Activated T-helper 17 cell treated with anti-CD3 and anti-CD28 coated beads, Interleukin-2, amount 50 U/mL, for 72 hours (primary cell): ENCODE measurements at regions not wholly inside any gene's neighbourhood (a gene's known extent, or its start where the extent isn't known, plus 50 kb on each side); places are given as distances from the start of the nearest gene placed in this dataset.
"Not testable (repeated sequence)": the region's sequence is repeated elsewhere in the genome, so short reads cannot be mapped to it uniquely, and the experiment has no call there.

Experiments
- ATAC-seq: fragments of 150-1000 bp; cut with Tn5 transposase; replicated peaks from 2 replicates; pipeline ENCODE4 v1.10.0; 2021; ENCODE audit warnings: mild to moderate bottlenecking, moderate library complexity
- H3K27ac Mint-ChIP-seq: one replicate; pipeline ENCODE4 v1.8.0; 2022; ENCODE audit warnings: mixed read lengths
- H3K27me3 Mint-ChIP-seq: one replicate; pipeline ENCODE4 v1.8.0; 2022; ENCODE audit warnings: mixed read lengths
- H3K36me3 Mint-ChIP-seq: one replicate; pipeline ENCODE4 v1.8.0; 2022; ENCODE audit warnings: low read depth, mild to moderate bottlenecking, mixed read lengths
- H3K4me1 Mint-ChIP-seq: one replicate; pipeline ENCODE4 v1.8.0; 2022; ENCODE audit warnings: mixed read lengths
- H3K4me3 Mint-ChIP-seq: one replicate; pipeline ENCODE4 v1.8.0; 2022; ENCODE audit warnings: mild to moderate bottlenecking, mixed read lengths
- H3K9me3 Mint-ChIP-seq: one replicate; pipeline ENCODE4 v1.8.0; 2022; ENCODE audit warnings: mixed read lengths

GRCh38 chr3:153281236-153281997, 119.4 kb downstream of the RAP2B start:
- not testable (repeated sequence) for H3K9me3 Mint-ChIP-seq, H3K27me3 Mint-ChIP-seq, H3K36me3 Mint-ChIP-seq, H3K27ac Mint-ChIP-seq, ATAC-seq, H3K4me3 Mint-ChIP-seq
- peaks cover 12% of the 10 kb centered on the region for H3K4me1 Mint-ChIP-seq

GRCh38 chr3:153282355-153282754, 120.3 kb downstream of the RAP2B start:
- peaks cover 16% of the 10 kb centered on the region for H3K4me1 Mint-ChIP-seq
- H3K36me3 Mint-ChIP-seq, result no peaks in the 10 kb centered on the region
- H3K27ac Mint-ChIP-seq, result no peak overlapping the region
- H3K27me3 Mint-ChIP-seq, result no peaks in the 10 kb centered on the region
- H3K4me3 Mint-ChIP-seq, result no peak overlapping the region
- H3K9me3 Mint-ChIP-seq, result peaks cover 5% of the 10 kb centered on the region
- no peak for ATAC-seq

DNA sequence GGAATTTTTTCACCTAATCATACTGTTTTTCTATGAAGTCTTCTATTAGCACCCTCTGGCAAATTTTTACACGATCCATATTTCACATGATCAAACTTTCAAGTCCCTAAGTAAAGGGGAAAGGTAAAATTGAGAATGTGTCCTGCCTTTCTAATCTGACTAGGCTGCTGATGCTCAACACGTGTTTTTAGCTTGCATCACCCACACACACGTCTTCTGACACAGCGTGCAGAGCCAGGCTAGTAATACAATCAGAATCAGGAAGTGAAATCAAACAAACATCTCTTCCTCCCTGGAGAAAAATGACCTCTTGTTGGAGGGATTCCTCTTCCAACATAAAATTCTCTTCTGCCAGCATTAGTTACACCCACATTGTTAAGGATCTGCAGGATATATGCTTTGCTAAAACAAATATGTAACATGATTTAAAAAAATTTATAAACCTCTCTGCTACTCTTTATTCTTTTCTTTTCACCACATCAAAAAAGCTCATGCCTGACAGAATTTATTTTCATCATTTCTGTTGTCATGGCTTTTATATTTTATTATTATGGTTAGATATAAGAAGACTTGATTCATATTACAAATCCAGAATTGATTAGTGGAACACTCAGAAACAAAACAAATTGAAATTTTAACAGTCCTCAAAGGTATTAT, 122.4 kb downstream of the RAP2B start:
- peak; percentile 70 for ATAC-seq
- Mint-ChIP-seq H3K27me3 (no peaks in the 10 kb centered on the region), H3K27ac (peak overlapping the region; percentile 53), H3K4me3 (peak overlapping the region; percentile 58), H3K4me1 (peaks cover 28% of the 10 kb centered on the region), H3K36me3 (no peaks in the 10 kb centered on the region), H3K9me3 (peaks cover 5% of the 10 kb centered on the region)

- peak overlapping the region; percentile 47 for H3K4me3 Mint-ChIP-seq
- H3K9me3 Mint-ChIP-seq, result peaks cover 5% of the 10 kb centered on the region
- peaks cover 31% of the 10 kb centered on the region for H3K4me1 Mint-ChIP-seq
- no peaks in the 10 kb centered on the region for H3K36me3 Mint-ChIP-seq
- H3K27ac Mint-ChIP-seq, result peak overlapping the region; percentile 79
- no peaks in the 10 kb centered on the region for H3K27me3 Mint-ChIP-seq
- peak; percentile 18 for ATAC-seq
These were observed 123.2 kb downstream of the RAP2B start for GRCh38 chr3:153285194-153285641.

GRCh38 chr3:153285982-153286381, 124.0 kb downstream of the RAP2B start:
- peak; percentile 51 for ATAC-seq
- H3K36me3 Mint-ChIP-seq, result no peaks in the 10 kb centered on the region
- H3K27me3 Mint-ChIP-seq, result no peaks in the 10 kb centered on the region
- H3K9me3 Mint-ChIP-seq, result peaks cover 5% of the 10 kb centered on the region
- H3K4me1 Mint-ChIP-seq, result peaks cover 33% of the 10 kb centered on the region
- H3K4me3 Mint-ChIP-seq, result peak overlapping the region; percentile 47
- peak overlapping the region; percentile 79 for H3K27ac Mint-ChIP-seq

- Mint-ChIP-seq H3K27me3 (no peaks in the 10 kb centered on the region), H3K27ac (peak overlapping the region; percentile 12), H3K4me1 (peaks cover 38% of the 10 kb centered on the region), H3K9me3 (peaks cover 5% of the 10 kb centered on the region), H3K36me3 (no peaks in the 10 kb centered on the region), H3K4me3 (peak overlapping the region; percentile 12)
- ATAC-seq, result peak; percentile 59
These were observed 125.0 kb downstream of the RAP2B start for GRCh38 chr3:153287017-153287416.

GRCh38 chr3:153289334-153289808, 127.3 kb downstream of the RAP2B start:
- H3K4me3 Mint-ChIP-seq, result no peak overlapping the region
- no peaks in the 10 kb centered on the region for H3K27me3 Mint-ChIP-seq
- peaks cover 5% of the 10 kb centered on the region for H3K9me3 Mint-ChIP-seq
- peak overlapping the region; percentile 1 for H3K27ac Mint-ChIP-seq
- H3K4me1 Mint-ChIP-seq, result peaks cover 35% of the 10 kb centered on the region
- peak; percentile 28 for ATAC-seq
- no peaks in the 10 kb centered on the region for H3K36me3 Mint-ChIP-seq

DNA sequence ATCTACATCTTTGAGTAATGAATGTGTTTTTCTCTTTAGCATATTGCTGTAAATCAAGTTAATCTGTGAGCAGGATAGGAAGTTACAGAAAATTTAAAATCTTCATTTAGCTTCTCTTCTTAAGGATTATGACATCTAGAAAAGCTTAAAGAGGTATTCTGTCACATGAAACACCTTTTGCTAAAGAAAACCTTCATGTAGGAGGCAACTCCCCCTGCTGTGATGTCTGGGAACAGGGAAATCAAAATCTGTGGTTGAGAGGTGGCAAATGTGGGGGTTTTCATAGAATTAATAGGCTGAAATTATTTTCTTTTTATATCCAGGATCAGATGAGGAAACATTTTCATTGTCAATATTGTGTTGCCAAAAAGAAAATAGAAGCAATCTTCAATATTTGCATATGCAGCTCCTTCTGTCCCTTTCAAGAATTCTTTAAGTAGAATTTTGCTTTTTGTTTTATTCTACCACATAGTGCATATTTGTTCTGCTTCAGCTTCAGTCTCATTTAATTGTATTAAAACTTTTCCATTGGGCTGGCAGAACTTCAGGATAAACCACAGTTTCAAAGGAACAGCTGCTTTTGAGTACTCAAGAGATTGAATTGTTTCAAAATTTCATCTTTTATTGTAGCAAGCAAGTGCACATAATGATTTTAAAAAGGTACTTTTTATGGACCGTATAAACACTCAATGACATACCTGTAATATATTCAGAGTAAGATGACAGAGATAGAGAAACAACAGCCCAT, 128.4 kb downstream of the RAP2B start:
- ATAC-seq, result no peak
- Mint-ChIP-seq H3K27ac (no peak overlapping the region), H3K4me1 (peaks cover 34% of the 10 kb centered on the region), H3K4me3 (peak overlapping the region; percentile 22), H3K27me3 (no peaks in the 10 kb centered on the region), H3K9me3 (peaks cover 5% of the 10 kb centered on the region), H3K36me3 (no peaks in the 10 kb centered on the region)

DNA sequence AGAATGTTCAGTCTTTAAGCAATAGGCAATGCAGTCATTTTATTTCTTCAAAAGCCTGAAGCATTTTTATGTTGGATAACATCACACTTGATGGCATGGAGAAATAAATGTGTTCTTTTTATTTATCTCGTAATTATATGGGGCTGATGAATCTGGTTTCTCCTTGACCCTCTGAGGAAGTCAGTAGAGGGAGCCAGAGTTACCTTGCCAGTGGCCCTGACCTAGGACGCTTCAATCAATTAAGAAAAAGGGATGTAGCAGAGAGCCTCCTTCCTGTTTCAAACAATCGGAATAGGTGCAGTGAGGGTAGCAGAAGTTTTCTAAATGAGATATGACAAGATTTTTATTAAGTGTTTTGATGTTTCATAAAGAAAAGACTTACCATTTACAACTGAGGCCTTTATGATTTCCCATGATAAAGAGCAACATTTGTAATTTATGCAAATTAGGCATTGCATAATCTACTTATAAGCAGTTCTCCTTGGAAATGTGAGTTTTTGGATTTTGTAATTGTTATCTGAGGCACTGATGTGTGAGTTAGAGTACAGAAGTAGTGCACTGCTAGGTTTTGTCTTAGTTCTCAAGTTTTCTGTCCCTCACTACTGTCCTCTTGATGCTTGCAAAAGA, 129.1 kb downstream of the RAP2B start:
- H3K27ac Mint-ChIP-seq, result no peak overlapping the region
- no peaks in the 10 kb centered on the region for H3K27me3 Mint-ChIP-seq
- no peaks in the 10 kb centered on the region for H3K36me3 Mint-ChIP-seq
- ATAC-seq, result peak; percentile 66
- H3K9me3 Mint-ChIP-seq, result peaks cover under 1% of the 10 kb centered on the region
- peak overlapping the region; percentile 22 for H3K4me3 Mint-ChIP-seq
- H3K4me1 Mint-ChIP-seq, result peaks cover 27% of the 10 kb centered on the region

DNA sequence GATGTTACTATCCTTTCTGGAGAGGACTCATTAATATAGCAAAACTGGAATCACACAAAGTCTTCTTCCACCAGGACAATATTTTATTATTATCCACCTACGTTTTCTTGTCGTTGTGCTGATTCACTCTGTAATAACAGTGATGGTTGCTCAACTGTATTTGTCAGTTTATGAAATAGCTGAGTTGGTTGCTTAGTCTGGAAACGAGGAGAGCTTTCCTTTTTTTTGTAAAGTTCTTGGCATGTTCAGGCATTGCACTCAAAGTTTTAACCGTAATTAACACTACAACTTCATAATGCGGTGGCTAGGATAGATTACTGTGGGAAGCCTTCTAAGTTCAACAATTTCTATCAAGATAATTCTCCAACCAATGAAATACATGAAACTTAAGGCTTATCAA, 131.2 kb downstream of the RAP2B start:
- Mint-ChIP-seq H3K4me1 (peaks cover 16% of the 10 kb centered on the region), H3K9me3 (no peaks in the 10 kb centered on the region), H3K36me3 (no peaks in the 10 kb centered on the region), H3K27ac (no peak overlapping the region), H3K4me3 (no peak overlapping the region), H3K27me3 (no peaks in the 10 kb centered on the region)
- no peak for ATAC-seq

DNA sequence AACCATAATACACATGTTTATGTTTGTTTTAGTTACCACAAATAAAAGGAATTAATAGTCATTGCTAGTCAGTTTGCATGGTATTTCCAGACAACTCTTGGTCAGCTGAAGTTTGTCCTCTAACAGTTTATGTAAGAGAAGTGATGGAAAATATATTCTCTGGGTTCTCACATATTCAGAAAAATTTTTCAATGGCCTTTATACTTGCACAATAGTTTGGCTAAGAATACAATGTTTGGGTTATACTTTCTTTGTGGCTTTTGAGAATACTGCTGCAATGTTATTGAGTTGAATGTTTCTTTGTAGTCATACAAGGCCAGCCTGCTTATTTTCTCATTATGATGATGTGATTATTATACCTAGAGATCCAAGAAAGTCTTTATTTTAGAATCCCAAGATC, 133.9 kb downstream of the RAP2B start:
- no peaks in the 10 kb centered on the region for H3K9me3 Mint-ChIP-seq
- no peak overlapping the region for H3K4me3 Mint-ChIP-seq
- peaks cover 6% of the 10 kb centered on the region for H3K4me1 Mint-ChIP-seq
- ATAC-seq, result no peak
- no peaks in the 10 kb centered on the region for H3K36me3 Mint-ChIP-seq
- no peak overlapping the region for H3K27ac Mint-ChIP-seq
- H3K27me3 Mint-ChIP-seq, result no peaks in the 10 kb centered on the region

- no peaks in the 10 kb centered on the region for H3K4me1 Mint-ChIP-seq
- H3K9me3 Mint-ChIP-seq, result no peaks in the 10 kb centered on the region
- H3K4me3 Mint-ChIP-seq, result no peak overlapping the region
- H3K36me3 Mint-ChIP-seq, result no peaks in the 10 kb centered on the region
- ATAC-seq, result no peak
- no peak overlapping the region for H3K27ac Mint-ChIP-seq
- H3K27me3 Mint-ChIP-seq, result no peaks in the 10 kb centered on the region
These were observed 143.2 kb downstream of the RAP2B start for GRCh38 chr3:153305189-153305588.

GRCh38 chr3:153311541-153311940, 149.5 kb downstream of the RAP2B start:
- Mint-ChIP-seq H3K4me1 (peaks cover 6% of the 10 kb centered on the region), H3K4me3 (no peak overlapping the region), H3K27me3 (peaks cover 3% of the 10 kb centered on the region), H3K9me3 (peaks cover 4% of the 10 kb centered on the region), H3K36me3 (no peaks in the 10 kb centered on the region), H3K27ac (no peak overlapping the region)
- no peak for ATAC-seq

DNA sequence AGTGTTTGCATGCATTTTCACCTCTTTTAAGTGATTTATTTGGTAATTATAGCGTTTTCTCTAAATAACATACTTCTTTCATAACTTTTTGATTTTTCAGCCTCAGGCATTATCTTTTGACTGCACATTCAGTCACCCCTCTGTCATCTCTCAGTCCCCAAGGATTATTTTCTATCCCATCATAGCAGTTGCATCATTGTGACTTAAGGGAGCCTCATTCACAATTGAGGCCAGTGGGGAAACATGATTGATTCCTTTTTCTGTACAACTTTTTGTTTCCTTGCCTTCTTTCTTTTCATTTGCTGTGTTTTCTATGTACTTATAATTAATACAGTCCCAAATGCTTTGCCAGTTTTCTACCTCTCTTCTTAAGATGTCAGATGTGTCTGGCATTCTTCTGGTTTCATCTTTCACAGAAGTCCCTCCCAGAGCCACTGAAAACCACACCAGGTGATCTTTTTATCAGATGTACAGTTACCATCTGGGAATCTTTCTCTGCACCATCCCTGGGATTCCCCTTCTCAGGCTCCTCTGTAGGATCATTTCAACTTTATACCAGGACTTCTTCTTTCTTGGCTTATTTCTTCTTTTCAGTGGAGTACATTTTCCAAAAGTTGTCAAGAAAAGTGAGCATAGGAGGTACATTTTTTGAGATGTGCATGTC, 151.4 kb downstream of the RAP2B start:
- H3K36me3 Mint-ChIP-seq, result no peaks in the 10 kb centered on the region
- no peak overlapping the region for H3K27ac Mint-ChIP-seq
- peaks cover 3% of the 10 kb centered on the region for H3K27me3 Mint-ChIP-seq
- no peak overlapping the region for H3K4me3 Mint-ChIP-seq
- H3K4me1 Mint-ChIP-seq, result peaks cover 6% of the 10 kb centered on the region
- ATAC-seq, result no peak
- H3K9me3 Mint-ChIP-seq, result peaks cover 4% of the 10 kb centered on the region
